H1 (cell line): ENCODE measurements at regions not wholly inside any gene's neighbourhood (a gene's known extent, or its start where the extent isn't known, plus 50 kb on each side); places are given as distances from the start of the nearest gene placed in this dataset.

Source experiments
- CHD2 ChIP-seq: IDR thresholded peaks from 2 replicates; pipeline ENCODE4 v1.6.1; 2012; ENCODE audit warnings: low read length, improper control_type of control experiment
- CTCF ChIP-seq, 3 experiments: IDR thresholded peaks; 1 replicate in 2 of 3; 2 replicates in 1 of 3; pipeline versions ENCODE4 v1.5.1 to v1.6.1; 2011; ENCODE audit warnings: low read length in 3 of 3, mild to moderate bottlenecking in 3 of 3, inconsistent platforms in 2 of 3, low read depth in 1 of 3, moderate library complexity in 1 of 3; ENCODE audit not compliant: insufficient read depth in 1 of 3; ENCODE audit errors: control extremely low read depth in 1 of 3
- EP300 ChIP-seq, 2 experiments: IDR thresholded peaks; 1 replicate in 1 of 2; 2 replicates in 1 of 2; pipeline ENCODE4 v1.6.1; 2011 to 2012; ENCODE audit warnings: low read depth in 2 of 2, low read length in 2 of 2, mild to moderate bottlenecking in 2 of 2, borderline replicate concordance in 1 of 2, inconsistent platforms in 1 of 2, moderate library complexity in 1 of 2
- MAFK ChIP-seq: IDR thresholded peaks from 2 replicates; pipeline ENCODE4 v1.6.1; 2012; ENCODE audit warnings: low read depth, mild to moderate bottlenecking, improper control_type of control experiment, low read length
- MAX ChIP-seq: IDR thresholded peaks from 2 replicates; pipeline ENCODE4 v1.6.1; 2012; ENCODE audit warnings: inconsistent platforms
- POLR2A ChIP-seq, 2 experiments: IDR thresholded peaks; 1 replicate in 1 of 2; 2 replicates in 1 of 2; pipeline ENCODE4 v1.6.1; 2011; ENCODE audit warnings: low read depth in 2 of 2, low read length in 2 of 2, mild to moderate bottlenecking in 2 of 2; ENCODE audit errors: control extremely low read depth in 1 of 2
- RAD21 ChIP-seq, 2 experiments: IDR thresholded peaks in 1 of 2; conservative IDR thresholded peaks in 1 of 2; 2 replicates each; pipeline ENCODE4 v1.6.1; 2011; ENCODE audit warnings: low read depth in 2 of 2, low read length in 2 of 2, improper control_type of control experiment in 1 of 2, inconsistent platforms in 1 of 2, mild to moderate bottlenecking in 1 of 2, moderate library complexity in 1 of 2
- RFX5 ChIP-seq: IDR thresholded peaks from 2 replicates; pipeline ENCODE4 v1.6.1; 2011; ENCODE audit warnings: low read depth, low read length, improper control_type of control experiment, borderline replicate concordance
- USF2 ChIP-seq: IDR thresholded peaks from 2 replicates; pipeline ENCODE4 v1.6.1; 2011; ENCODE audit warnings: low read length, improper control_type of control experiment

GRCh38 chr10:2883238-2883637, 184.1 kb upstream of the PFKP start:
- TF ChIP-seq MAFK = no peak
- TF ChIP-seq EP300 (IDR thresholded peaks at IDR 0.05; ENCODE audit: borderline replicate concordance in 1 of 2, low read depth in 2 of 2, low read length in 2 of 2) = no peak
- no peak for TF ChIP-seq MAX
- TF ChIP-seq CTCF (IDR thresholded peaks at IDR 0.05; ENCODE audit: control extremely low read depth in 1 of 3, insufficient read depth in 1 of 3, low read depth in 1 of 3, low read length in 3 of 3) = no peak
- TF ChIP-seq POLR2A (IDR thresholded peaks at IDR 0.05; ENCODE audit: control extremely low read depth in 1 of 2, low read depth in 2 of 2, low read length in 2 of 2) = no peak
- TF ChIP-seq RFX5 = no peak
- TF ChIP-seq RAD21 (IDR thresholded peaks at IDR 0.05 in 1 of 2, conservative IDR thresholded peaks at IDR 0.05 in 1 of 2; ENCODE audit: low read depth in 2 of 2, low read length in 2 of 2) = no peak
- TF ChIP-seq USF2 = no peak
- TF ChIP-seq CHD2 = no peak
